GM21526 (cell line): ENCODE measurements at regions not wholly inside any gene's neighbourhood (a gene's known extent, or its start where the extent isn't known, plus 50 kb on each side); places are given as distances from the start of the nearest gene placed in this dataset.

ENCODE experiments used
- ATAC-seq: cut with Tn5 transposase; IDR thresholded peaks from one replicate; pipeline ENCODE4 v1.9.1; 2021; ENCODE audit warnings: moderate library complexity; ENCODE audit not compliant: unreplicated experiment, low FRiP score

DNA sequence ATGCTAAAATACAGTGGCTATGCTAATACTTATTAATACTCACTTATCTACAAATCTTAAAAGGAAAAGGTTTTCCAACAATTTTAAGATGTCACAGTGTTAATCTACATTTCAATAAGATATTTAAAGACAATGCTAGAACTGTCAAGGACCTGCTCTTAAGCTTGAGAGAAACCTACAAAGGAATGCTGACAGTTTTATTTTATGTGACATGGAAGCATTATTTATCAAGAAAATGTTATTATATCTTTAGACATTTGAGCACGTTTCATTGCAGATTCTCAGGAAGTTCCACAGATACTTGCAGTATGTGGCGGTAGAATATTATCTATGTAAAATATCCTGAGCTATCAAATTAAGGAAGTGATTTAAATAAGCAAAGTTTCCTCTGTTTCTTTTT is 1255.7 kb upstream of the ZEB2 start:
- ATAC-seq = no peak

DNA sequence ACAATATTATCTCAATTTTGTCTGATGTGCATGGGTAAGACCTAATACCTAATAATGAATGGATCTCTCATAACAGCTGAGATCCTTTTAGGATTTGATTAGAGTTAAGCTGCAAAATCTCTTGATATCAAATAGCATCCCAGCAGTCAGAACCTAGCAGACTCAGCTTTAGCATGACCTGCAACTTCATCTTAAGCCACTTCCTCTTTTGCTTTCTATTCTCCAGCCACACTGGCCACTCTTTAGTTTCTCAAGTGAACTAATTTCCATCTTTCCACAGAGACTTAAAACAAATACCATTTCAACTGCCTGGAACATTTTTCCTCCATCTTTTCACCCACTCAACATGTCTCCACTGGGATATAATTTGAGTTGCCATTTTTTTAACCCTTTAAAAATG is 1251.6 kb upstream of the ZEB2 start:
- ATAC-seq = peak; percentile 94

GRCh38 chr2:145769011-145769716 is 1249.2 kb upstream of the ZEB2 start:
- no peak for ATAC-seq

GRCh38 chr2:145765874-145766273 is 1246.0 kb upstream of the ZEB2 start:
- no peak for ATAC-seq

DNA sequence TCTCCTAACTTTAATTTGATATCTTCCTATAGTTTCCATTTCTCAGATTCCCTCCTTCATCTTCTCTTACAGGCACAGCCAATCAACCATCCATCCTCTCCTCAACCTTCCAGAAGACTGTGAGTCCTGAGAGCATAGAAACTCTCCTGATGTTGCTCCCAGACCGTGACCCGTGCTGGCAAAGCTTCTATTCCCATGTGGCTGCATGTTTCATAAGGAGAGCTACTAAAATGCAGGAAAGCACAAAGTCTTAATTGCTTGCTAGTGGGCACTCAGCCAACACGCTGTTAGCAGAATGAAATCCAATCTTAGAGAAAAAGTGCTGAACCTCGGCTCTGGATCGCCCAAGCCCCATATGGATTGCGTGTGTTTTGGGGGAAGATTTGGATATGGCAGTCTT is 1244.7 kb upstream of the ZEB2 start:
- no peak for ATAC-seq

DNA sequence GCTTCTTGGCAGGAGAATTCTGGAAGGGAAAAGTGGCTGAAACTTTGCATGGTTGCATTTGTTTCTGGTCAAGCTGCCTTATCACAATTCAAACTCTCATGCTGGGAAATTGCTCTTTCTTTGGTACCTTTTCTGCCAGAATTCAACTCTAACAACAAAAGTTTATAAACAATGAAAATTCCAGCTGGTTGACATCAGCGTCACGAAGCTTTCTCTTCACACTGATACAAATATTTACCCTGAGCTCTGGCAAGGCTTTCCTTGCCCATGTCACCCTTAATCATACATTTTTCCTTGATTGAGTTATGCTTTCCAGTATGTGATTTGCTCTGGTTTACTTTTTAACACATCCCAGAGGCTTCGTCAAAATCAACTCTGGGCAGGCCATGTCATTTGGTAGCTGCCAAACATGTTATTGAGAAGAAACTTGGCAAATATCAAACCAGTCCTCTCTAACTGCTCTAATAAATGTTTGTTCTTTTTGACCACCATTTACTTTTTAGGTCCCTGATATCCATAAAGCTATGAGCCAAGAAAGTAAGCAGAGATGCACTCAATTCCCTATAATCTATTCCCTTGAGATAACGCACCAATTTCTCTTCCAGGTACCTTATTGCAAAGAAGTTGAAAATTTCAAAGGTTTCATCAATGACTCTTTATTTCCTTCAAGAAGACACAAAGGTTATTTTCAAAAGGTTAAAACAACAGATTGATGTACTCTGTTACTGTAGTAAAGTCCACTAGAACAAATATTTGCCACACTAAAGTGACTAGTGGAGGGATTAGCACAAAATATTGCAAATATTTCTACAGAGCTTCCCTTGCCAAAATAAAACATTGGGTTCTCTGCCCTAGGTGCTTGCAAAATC is 1241.1 kb upstream of the ZEB2 start:
- no peak for ATAC-seq

DNA sequence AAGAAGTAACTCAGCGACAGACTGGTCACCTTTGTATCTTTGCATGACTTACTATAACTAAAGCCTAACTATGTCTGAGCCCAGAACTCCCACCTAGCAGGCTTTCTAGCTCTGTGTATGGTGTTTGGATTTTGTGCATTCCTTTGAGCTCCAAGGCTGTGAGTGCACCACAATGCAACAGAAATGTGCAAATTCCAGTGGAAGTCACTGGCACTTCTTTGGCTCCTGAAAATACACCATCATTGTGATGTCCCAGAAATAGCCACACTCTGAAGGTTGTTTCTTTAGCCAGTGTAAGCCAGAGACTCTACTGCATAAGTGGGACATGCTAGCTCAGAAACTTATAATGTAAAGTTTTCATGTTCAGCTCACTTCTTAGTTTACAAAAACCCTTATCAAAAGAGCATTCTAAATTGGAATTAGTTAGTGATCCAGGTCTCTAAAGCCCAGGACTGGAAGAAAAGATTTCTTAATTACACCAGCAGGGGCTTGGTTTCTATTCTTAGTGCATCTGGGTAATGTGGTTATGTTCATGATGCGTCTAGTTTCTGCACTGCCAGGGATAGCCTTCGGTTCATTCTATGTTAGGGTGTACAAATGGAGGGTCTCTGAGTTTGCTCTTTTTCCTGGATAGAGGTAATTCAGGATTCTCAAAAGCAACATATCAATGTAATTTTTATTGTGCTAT is 1239.5 kb upstream of the ZEB2 start:
- no peak for ATAC-seq

DNA sequence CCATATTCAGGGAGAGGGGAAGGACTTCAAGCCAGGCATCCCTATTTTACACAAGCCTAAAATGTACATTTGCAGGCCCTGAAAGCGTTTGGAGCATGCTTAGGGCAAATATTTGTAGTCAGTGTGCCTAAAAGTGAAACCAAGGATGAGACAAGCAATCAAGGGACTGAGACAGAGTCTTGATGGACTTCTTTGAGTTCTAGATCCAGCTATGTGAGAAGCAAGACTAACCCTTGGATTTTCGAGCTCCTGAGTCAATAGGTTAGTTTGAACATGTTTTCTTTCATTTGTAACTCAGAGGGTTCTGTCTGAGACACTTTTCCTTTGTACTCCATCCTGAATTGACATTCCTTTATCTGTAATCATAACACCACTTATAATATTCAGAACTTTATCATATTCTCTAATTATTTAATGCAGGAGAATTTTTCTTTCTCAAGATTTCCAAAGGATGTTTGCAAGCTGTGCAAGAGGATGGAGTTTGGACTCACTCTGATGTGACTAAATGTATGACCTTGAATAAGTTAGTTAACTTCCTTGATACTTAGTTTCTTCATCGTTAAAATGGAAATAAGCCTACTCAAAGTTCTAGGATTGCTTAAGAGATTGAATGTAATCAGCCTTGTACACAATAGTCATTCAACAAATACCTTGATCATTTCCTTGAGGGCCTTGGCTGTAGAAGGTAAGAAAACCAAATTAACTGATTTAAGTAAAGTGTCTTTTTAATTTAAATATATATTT is 1237.8 kb upstream of the ZEB2 start:
- ATAC-seq = no peak

DNA sequence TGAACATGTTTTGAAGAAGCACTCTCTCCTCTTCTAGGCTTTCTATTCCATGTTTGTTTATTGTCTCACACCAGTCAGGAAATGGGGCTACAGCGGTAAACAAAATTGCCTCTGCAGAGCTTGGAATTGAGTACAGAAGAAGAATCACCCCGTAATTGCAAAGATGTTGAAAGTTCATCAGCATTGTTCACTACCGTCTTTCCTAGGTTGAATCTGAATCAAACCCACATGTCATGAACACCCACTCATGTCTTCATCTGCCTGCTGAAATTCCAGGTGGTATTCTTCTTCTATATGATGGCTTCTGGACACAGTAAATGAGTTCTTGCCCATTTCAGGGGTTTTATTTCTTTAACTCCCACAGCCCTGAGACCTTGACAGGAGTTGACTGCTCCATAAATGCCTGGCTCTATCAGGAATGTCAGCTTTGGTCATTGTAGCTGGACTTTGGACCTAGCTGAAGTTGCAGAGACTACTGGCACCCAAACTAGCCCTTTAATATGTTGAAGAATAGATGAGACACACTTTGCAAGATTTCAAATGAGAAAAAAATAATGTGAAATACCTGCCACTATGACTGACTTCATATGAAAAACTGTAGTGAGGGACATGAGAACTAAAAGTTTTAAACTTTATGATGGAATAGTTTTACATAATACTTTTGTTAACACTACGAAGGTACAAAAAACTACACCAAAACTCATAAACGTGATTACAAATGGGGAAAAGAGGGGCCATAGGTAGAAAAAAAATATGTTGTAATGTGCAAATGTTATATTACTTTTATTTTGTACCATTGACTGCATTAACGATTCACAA is 1235.3 kb upstream of the ZEB2 start:
- no peak for ATAC-seq

DNA sequence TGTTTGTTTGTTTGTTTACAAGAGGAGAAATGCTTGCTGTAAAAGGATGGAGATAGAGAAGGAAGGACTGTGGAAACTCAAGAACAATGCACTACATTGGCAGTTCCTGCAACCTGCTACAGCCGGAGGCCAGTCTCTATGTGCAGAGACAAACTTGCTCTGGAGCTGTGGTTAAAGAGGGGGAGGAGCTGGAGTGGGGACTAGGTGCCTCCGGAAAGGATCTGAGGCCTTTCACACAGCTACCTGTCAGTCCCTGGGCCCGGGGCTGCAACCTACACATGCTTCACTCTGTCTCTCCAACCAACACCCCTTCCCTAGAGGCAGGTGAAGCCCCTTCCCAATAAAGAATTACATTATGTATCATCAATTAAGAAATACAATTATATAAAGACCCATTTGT is 1234.0 kb upstream of the ZEB2 start:
- ATAC-seq = no peak

DNA sequence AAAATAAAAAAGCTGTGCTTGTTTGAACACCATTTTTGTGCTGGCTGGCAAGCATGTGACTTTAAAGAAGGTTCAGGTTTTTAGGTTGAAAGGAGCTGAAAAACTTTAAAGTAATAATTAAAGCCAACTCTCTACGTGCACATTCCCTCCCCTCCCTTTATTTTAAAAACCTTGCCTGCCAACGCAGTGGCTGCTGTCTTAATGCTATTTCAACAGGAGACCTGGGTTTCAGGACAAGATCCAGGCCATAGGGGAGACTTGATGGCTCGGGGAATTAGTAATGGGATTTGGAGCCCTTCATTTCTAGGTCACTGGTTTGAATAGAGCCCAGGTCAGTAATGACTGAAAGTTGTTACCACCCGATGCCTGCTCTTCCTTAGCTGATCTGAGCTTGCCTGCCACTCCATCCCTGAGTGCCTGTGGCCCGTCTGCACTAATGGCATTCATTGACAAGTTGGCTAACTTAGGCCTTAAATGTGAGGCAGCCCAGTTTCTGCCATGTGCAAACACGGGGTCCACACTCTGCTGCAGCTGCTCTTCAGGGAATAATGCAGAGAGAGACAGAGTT is 1233.2 kb upstream of the ZEB2 start:
- no peak for ATAC-seq

DNA sequence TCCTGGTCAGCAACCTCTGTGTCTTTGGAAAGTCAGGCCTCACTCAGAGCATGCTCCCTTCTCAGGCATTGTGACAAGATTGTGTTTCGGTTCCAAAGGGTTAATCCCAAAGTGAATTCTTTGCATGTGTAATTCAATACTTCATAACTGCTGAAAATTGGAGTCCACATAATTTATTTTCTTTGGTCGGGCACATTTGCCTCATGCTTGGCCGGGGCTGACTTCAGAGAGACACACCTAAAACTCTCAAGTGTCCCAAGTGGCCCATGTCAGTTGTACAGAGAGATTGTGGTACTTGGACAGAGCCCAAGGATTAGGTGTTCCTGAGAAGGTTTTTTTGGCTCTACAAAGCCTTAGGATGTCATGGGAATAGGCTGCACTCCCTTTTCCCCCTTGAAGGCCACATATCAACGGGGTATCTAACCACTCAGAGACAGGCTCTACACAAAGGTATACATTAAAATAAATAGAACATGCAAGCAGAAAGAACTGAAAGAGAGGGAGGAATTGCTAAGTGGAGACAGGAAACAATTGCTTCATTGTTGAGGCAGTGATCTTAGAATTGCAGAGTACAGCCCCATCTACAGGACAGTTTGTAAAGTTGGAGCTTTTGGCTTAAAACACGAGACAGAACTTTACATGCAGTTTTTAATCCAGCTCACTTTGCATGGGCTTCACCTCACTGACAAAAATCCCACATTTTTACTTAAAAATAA is 1232.3 kb upstream of the ZEB2 start:
- ATAC-seq = peak; percentile 3

DNA sequence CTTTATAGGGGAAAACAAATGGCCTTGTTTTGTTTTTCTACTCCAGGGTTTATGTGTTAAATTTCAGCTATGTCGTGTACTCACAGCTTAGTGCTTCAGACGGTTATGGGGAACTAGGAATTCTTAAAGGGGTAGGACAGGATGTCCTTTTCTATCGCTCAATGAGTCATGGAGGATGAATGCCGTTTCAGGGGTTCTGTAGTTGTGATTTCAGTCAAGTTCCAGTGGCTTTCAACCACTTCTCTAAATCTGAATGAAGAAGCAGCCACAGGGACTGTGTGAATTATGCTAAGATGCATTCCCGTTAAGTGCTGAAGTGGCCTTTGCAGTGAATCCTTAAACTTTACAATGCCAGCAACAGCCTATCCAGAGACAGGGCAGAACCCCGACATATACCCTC is 1231.7 kb upstream of the ZEB2 start:
- peak; percentile 81 for ATAC-seq

DNA sequence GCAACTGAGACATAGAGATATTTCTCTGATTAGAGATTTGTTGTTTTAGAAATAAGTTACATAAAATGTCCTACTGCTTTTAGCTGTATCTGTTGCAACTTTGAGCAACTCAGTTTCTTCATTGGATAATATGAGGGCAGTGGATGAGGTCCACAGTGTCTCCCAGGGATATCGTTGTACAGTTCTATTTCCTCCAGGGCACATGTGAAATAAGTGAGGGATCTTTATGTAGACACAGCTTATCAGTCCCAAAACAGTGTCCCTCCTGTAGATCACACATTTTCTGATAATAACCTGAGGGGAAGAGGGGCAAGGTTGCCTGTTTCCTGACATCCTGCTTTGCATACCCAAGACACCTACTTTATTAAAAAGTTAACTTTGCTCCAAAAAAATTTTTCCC is 1231.2 kb upstream of the ZEB2 start:
- ATAC-seq = no peak

- ATAC-seq = no peak
Observed at GRCh38 chr2:145750612-145751011, 1230.7 kb upstream of the ZEB2 start.

- no peak for ATAC-seq
Observed at GRCh38 chr2:145750144-145750543, 1230.2 kb upstream of the ZEB2 start.

GRCh38 chr2:145749556-145749955 is 1229.6 kb upstream of the ZEB2 start:
- ATAC-seq = no peak

- ATAC-seq = peak; percentile 69
Observed at GRCh38 chr2:145748927-145749326, 1229.0 kb upstream of the ZEB2 start.

- ATAC-seq = no peak
Observed at GRCh38 chr2:145747715-145748114, 1227.8 kb upstream of the ZEB2 start.
